ENCODE measurements at regions not wholly inside any gene's neighbourhood (a gene's known extent, or its start where the extent isn't known, plus 50 kb on each side); places are given as distances from the start of the nearest gene placed in this dataset.

- no peaks in the 10 kb centered on the region for H3F3A ChIP-seq (ENCODE audit: insufficient read depth)
- no peak overlapping the region for H3K4me3 ChIP-seq (ENCODE audit: insufficient read depth, low read length, poor library complexity, severe bottlenecking)
- H4K20me1 ChIP-seq (ENCODE audit: low read depth, low read length): no peaks in the 10 kb centered on the region
- H3K27ac ChIP-seq (ENCODE audit: low read depth, low read length): no peak overlapping the region
- H3K9me2 ChIP-seq (replicated peaks; ENCODE audit: insufficient read depth, low read length): no peaks in the 10 kb centered on the region
- H3K27me3 ChIP-seq (ENCODE audit: low read length): no peaks in the 10 kb centered on the region
- TF ChIP-seq CTCF (IDR thresholded peaks at IDR 0.05; ENCODE audit: insufficient read depth, low read length, poor library complexity, severe bottlenecking): no peak
- no peak for TF ChIP-seq EZH2phosphoT487 (conservative IDR thresholded peaks at IDR 0.05; ENCODE audit: low read length)
- H3K79me2 ChIP-seq (ENCODE audit: insufficient read depth, low read length): no peaks in the 10 kb centered on the region
- no peak overlapping the region for H3K4me2 ChIP-seq (ENCODE audit: low read depth, low read length, poor library complexity, severe bottlenecking)
- H3K9me3 ChIP-seq (ENCODE audit: insufficient read depth, low read length): peaks cover 6% of the 10 kb centered on the region; the same call in 1 of the 2 replicates
- no peak overlapping the region for H2AFZ ChIP-seq (ENCODE audit: low read depth, low read length, severe bottlenecking)
- H3K36me3 ChIP-seq (ENCODE audit: low read length): no peaks in the 10 kb centered on the region
- H3K9ac ChIP-seq (ENCODE audit: low read length): no peak overlapping the region
Measured at GRCh38 chr6:140217283-140217682, 842.8 kb upstream of the CITED2 start.

GRCh38 chr6:140209775-140210174, 835.3 kb upstream of the CITED2 start:
- Histone ChIP-seq H3K4me3 (ENCODE audit: insufficient read depth, low read length, poor library complexity, severe bottlenecking) (no peak overlapping the region), H3K27me3 (ENCODE audit: low read length) (no peaks in the 10 kb centered on the region), H3K27ac (ENCODE audit: low read depth, low read length) (no peak overlapping the region), H3K9ac (ENCODE audit: low read length) (no peak overlapping the region), H3K4me2 (ENCODE audit: low read depth, low read length, poor library complexity, severe bottlenecking) (no peak overlapping the region), H2AFZ (ENCODE audit: low read depth, low read length, severe bottlenecking) (no peak overlapping the region), H3K36me3 (ENCODE audit: low read length) (no peaks in the 10 kb centered on the region), H3K9me3 (ENCODE audit: insufficient read depth, low read length) (no peaks in the 10 kb centered on the region), H3K9me2 (replicated peaks; ENCODE audit: insufficient read depth, low read length) (no peaks in the 10 kb centered on the region), H3F3A (ENCODE audit: insufficient read depth) (no peaks in the 10 kb centered on the region), H3K79me2 (ENCODE audit: insufficient read depth, low read length) (no peaks in the 10 kb centered on the region), H4K20me1 (ENCODE audit: low read depth, low read length) (no peaks in the 10 kb centered on the region)
- TF ChIP-seq CTCF (IDR thresholded peaks at IDR 0.05; ENCODE audit: insufficient read depth, low read length, poor library complexity, severe bottlenecking) (no peak), EZH2phosphoT487 (conservative IDR thresholded peaks at IDR 0.05; ENCODE audit: low read length) (no peak)

GRCh38 chr6:140208286-140208685, 833.8 kb upstream of the CITED2 start:
- Histone ChIP-seq H3K4me3 (ENCODE audit: insufficient read depth, low read length, poor library complexity, severe bottlenecking) (no peak overlapping the region), H3K27ac (ENCODE audit: low read depth, low read length) (no peak overlapping the region), H3K27me3 (ENCODE audit: low read length) (no peaks in the 10 kb centered on the region), H3K4me2 (ENCODE audit: low read depth, low read length, poor library complexity, severe bottlenecking) (no peak overlapping the region), H3K9me3 (ENCODE audit: insufficient read depth, low read length) (no peaks in the 10 kb centered on the region), H2AFZ (ENCODE audit: low read depth, low read length, severe bottlenecking) (no peak overlapping the region), H3F3A (ENCODE audit: insufficient read depth) (no peaks in the 10 kb centered on the region), H4K20me1 (ENCODE audit: low read depth, low read length) (no peaks in the 10 kb centered on the region), H3K36me3 (ENCODE audit: low read length) (no peaks in the 10 kb centered on the region), H3K9me2 (replicated peaks; ENCODE audit: insufficient read depth, low read length) (no peaks in the 10 kb centered on the region), H3K9ac (ENCODE audit: low read length) (no peak overlapping the region), H3K79me2 (ENCODE audit: insufficient read depth, low read length) (no peaks in the 10 kb centered on the region)
- TF ChIP-seq EZH2phosphoT487 (conservative IDR thresholded peaks at IDR 0.05; ENCODE audit: low read length) (no peak), CTCF (IDR thresholded peaks at IDR 0.05; ENCODE audit: insufficient read depth, low read length, poor library complexity, severe bottlenecking) (no peak)
